IPS-18a (cell line): ENCODE measurements at regions not wholly inside any gene's neighbourhood (a gene's known extent, or its start where the extent isn't known, plus 50 kb on each side); places are given as distances from the start of the nearest gene placed in this dataset.

Experiments used
- H3K27ac ChIP-seq: one replicate; pipeline ENCODE4 v1.5.1; 2013; ENCODE audit warnings: low read length
- H3K27me3 ChIP-seq: one replicate; pipeline ENCODE4 v1.6.1; 2013; ENCODE audit warnings: mild to moderate bottlenecking, low read length; ENCODE audit not compliant: control insufficient read depth, insufficient read depth
- H3K36me3 ChIP-seq: one replicate; pipeline ENCODE4 v1.6.1; 2013; ENCODE audit warnings: low read depth, low read length; ENCODE audit not compliant: control insufficient read depth
- H3K4me1 ChIP-seq: one replicate; pipeline ENCODE4 v1.6.1; 2013; ENCODE audit warnings: low read depth, low read length; ENCODE audit not compliant: control insufficient read depth
- H3K4me3 ChIP-seq: one replicate; pipeline ENCODE4 v1.5.1; 2013; ENCODE audit warnings: low read length
- H3K9ac ChIP-seq: one replicate; pipeline ENCODE4 v1.6.1; 2013; ENCODE audit warnings: mild to moderate bottlenecking, low read length, moderate library complexity
- H3K9me3 ChIP-seq: one replicate; pipeline ENCODE4 v1.6.1; 2013; ENCODE audit warnings: low read depth, low read length; ENCODE audit not compliant: control insufficient read depth

GRCh38 chr3:22565393-22565792 is 637.7 kb upstream of the UBE2E2 start:
- H3K27ac ChIP-seq = no peak overlapping the region
- no peak overlapping the region for H3K9ac ChIP-seq
- no peaks in the 10 kb centered on the region for H3K9me3 ChIP-seq
- H3K4me1 ChIP-seq = no peaks in the 10 kb centered on the region
- H3K36me3 ChIP-seq = no peaks in the 10 kb centered on the region
- H3K27me3 ChIP-seq = no peaks in the 10 kb centered on the region
- H3K4me3 ChIP-seq = no peak overlapping the region

GRCh38 chr3:22568285-22568684 is 634.8 kb upstream of the UBE2E2 start:
- Histone ChIP-seq H3K4me3 (no peak overlapping the region), H3K9me3 (no peaks in the 10 kb centered on the region), H3K27me3 (no peaks in the 10 kb centered on the region), H3K36me3 (no peaks in the 10 kb centered on the region), H3K9ac (no peak overlapping the region), H3K27ac (no peak overlapping the region), H3K4me1 (no peaks in the 10 kb centered on the region)

GRCh38 chr3:22569570-22569969 is 633.6 kb upstream of the UBE2E2 start:
- H3K27ac ChIP-seq = no peak overlapping the region
- H3K27me3 ChIP-seq = no peaks in the 10 kb centered on the region
- no peak overlapping the region for H3K4me3 ChIP-seq
- no peak overlapping the region for H3K9ac ChIP-seq
- no peaks in the 10 kb centered on the region for H3K9me3 ChIP-seq
- no peaks in the 10 kb centered on the region for H3K36me3 ChIP-seq
- no peaks in the 10 kb centered on the region for H3K4me1 ChIP-seq

DNA sequence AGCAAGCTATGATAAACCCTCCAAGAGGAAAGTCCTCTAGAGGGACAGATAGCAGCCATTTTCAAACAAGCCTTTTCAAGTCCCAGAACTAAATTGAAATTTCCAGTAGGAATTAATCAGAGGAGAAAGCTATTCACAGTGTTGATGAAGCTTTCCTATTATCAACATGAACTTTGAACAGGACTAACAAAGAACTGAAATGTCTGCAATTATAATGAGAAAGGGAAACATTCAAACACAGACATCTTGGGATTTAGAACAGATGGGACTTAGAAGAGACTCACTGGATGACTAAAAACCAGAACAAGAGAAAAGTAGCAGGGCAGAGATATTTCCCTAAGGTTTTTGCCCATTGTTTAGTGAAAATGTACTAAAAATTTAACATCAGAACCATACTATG is 622.1 kb upstream of the UBE2E2 start:
- H3K4me3 ChIP-seq = no peak overlapping the region
- no peaks in the 10 kb centered on the region for H3K27me3 ChIP-seq
- H3K9ac ChIP-seq = no peak overlapping the region
- H3K9me3 ChIP-seq = no peaks in the 10 kb centered on the region
- no peaks in the 10 kb centered on the region for H3K36me3 ChIP-seq
- H3K27ac ChIP-seq = no peak overlapping the region
- H3K4me1 ChIP-seq = no peaks in the 10 kb centered on the region

DNA sequence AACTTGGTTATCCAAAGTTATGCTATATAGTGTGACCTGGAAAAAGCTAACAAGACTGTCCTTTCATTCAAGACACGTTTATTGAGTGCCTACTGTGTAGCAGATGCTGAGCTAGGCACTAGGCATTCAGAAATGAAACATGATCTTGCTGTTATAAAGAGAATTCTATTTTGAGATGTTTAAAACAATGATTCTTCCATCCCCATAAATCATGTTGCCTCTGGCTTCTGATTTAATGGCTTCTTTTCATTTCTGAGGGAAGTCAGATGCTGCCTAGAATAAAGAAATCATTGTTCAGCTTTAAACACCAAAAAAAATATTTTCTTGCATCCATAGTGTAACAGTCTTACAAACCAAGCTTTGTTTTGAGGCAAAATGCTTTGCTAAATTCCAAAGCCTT is 620.9 kb upstream of the UBE2E2 start:
- Histone ChIP-seq H3K9me3 (no peaks in the 10 kb centered on the region), H3K4me3 (no peak overlapping the region), H3K9ac (no peak overlapping the region), H3K27me3 (no peaks in the 10 kb centered on the region), H3K36me3 (no peaks in the 10 kb centered on the region), H3K4me1 (no peaks in the 10 kb centered on the region), H3K27ac (no peak overlapping the region)

GRCh38 chr3:22585504-22585903 is 617.6 kb upstream of the UBE2E2 start:
- Histone ChIP-seq H3K9ac (no peak overlapping the region), H3K27me3 (no peaks in the 10 kb centered on the region), H3K4me1 (no peaks in the 10 kb centered on the region), H3K36me3 (no peaks in the 10 kb centered on the region), H3K27ac (no peak overlapping the region), H3K9me3 (no peaks in the 10 kb centered on the region), H3K4me3 (no peak overlapping the region)

DNA sequence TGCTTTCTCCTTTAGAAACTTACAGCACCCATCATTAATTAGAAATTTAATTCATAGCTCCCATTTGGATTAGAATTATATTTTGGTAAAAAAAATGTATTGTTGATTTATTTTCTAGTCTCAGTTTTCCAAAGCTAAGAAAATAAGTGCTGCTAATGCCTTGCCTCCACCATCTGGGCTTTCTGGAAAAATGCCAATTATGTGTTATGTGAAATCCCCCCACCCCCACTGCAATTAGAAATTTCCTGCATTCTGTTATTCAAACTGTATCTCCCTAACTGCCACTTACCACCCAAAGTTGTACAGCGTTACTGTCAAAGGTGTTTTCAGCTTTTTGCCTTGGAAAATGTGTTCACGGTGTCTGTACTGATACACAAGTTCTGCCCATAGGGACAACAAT is 617.2 kb upstream of the UBE2E2 start:
- Histone ChIP-seq H3K4me1 (no peaks in the 10 kb centered on the region), H3K4me3 (no peak overlapping the region), H3K27ac (no peak overlapping the region), H3K9me3 (no peaks in the 10 kb centered on the region), H3K9ac (no peak overlapping the region), H3K36me3 (no peaks in the 10 kb centered on the region), H3K27me3 (no peaks in the 10 kb centered on the region)

DNA sequence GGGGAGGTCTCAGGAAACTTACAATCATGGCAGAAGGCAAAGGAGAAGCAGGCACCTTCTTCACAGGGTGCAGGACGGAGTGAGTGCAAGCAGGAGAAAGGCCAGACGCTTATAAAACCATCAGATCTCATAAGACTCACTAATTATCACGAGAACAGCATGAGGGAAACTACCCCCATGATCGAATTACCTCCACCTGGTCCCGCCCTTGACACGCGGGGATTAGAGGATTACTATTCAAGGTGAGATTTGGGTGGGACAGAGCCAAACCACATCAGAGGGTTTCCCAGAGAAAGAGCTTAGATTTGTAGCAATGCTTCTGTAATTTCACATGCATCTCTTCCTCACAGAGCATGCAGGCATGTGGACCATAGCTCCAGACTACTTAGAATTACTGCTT is 615.7 kb upstream of the UBE2E2 start:
- Histone ChIP-seq H3K36me3 (no peaks in the 10 kb centered on the region), H3K4me3 (no peak overlapping the region), H3K27ac (no peak overlapping the region), H3K9me3 (no peaks in the 10 kb centered on the region), H3K9ac (no peak overlapping the region), H3K4me1 (no peaks in the 10 kb centered on the region), H3K27me3 (no peaks in the 10 kb centered on the region)

DNA sequence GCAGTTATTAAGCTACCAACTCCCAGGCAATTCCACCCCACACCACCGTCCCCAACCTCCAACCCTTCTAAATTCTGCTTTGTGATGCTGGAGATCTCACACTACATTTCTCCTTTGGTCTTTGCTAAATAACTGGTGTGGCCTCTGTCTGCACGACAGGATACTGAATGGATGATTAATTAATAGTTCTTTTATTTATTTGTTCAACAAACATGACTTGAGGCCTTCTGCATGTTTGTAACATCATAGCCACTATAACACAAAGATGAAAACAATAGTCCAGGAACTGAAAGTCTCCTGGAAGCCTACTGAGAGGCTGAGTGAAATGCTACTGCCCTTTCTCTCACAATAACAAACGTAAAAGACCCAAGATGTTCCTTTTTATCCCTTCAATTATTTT is 609.5 kb upstream of the UBE2E2 start:
- Histone ChIP-seq H3K4me3 (no peak overlapping the region), H3K36me3 (no peaks in the 10 kb centered on the region), H3K9me3 (peaks cover 12% of the 10 kb centered on the region), H3K9ac (no peak overlapping the region), H3K27ac (no peak overlapping the region), H3K4me1 (peaks cover 4% of the 10 kb centered on the region), H3K27me3 (no peaks in the 10 kb centered on the region)

DNA sequence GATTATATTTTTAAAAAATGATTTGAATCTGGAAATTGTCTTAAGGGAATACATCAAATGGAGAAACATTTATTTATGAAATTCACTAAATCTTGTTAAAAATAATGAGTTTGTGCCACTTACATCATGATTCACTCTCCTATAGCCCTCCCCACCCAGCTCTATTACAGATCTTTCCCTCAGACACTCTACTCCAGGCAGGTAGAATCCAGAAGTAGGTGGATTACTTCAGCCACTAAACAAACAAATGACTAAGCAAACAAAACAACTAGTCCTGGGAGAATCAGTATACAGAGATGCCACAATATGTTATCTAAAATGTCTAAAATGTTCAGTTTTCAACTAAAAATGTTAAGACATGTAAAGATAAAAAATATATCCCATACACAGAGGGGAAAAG is 608.1 kb upstream of the UBE2E2 start:
- Histone ChIP-seq H3K27me3 (no peaks in the 10 kb centered on the region), H3K27ac (no peak overlapping the region), H3K4me3 (no peak overlapping the region), H3K4me1 (peaks cover 4% of the 10 kb centered on the region), H3K36me3 (no peaks in the 10 kb centered on the region), H3K9me3 (peaks cover 12% of the 10 kb centered on the region), H3K9ac (no peak overlapping the region)

- H3K4me3 ChIP-seq = no peak overlapping the region
- H3K27me3 ChIP-seq = no peaks in the 10 kb centered on the region
- no peaks in the 10 kb centered on the region for H3K36me3 ChIP-seq
- H3K9me3 ChIP-seq = no peaks in the 10 kb centered on the region
- H3K4me1 ChIP-seq = no peaks in the 10 kb centered on the region
- H3K27ac ChIP-seq = no peak overlapping the region
- no peak overlapping the region for H3K9ac ChIP-seq
These were observed 596.7 kb upstream of the UBE2E2 start for GRCh38 chr3:22606461-22606860.

DNA sequence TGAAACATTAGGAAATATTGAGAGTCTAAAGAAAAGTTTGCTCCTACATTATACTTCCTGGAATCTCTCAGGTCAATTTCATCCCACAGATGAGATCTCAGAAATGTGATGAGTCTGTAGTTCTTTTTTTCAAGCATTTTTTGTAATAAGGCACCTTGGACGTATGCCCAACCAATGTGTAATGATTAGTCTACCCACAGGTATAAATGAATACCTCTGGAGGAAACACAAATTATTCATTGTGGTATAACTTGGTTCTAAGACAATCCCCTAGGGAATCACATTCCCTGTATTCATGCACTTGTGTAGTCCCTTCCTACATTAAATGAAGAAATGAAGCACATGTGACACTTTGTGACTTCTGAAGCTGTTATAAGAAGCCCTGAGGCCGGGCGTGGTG is 596.2 kb upstream of the UBE2E2 start:
- no peaks in the 10 kb centered on the region for H3K4me1 ChIP-seq
- no peaks in the 10 kb centered on the region for H3K36me3 ChIP-seq
- no peaks in the 10 kb centered on the region for H3K9me3 ChIP-seq
- no peak overlapping the region for H3K4me3 ChIP-seq
- H3K9ac ChIP-seq = no peak overlapping the region
- no peaks in the 10 kb centered on the region for H3K27me3 ChIP-seq
- no peak overlapping the region for H3K27ac ChIP-seq

- no peaks in the 10 kb centered on the region for H3K9me3 ChIP-seq
- H3K27me3 ChIP-seq = no peaks in the 10 kb centered on the region
- H3K27ac ChIP-seq = no peak overlapping the region
- H3K4me1 ChIP-seq = no peaks in the 10 kb centered on the region
- H3K9ac ChIP-seq = no peak overlapping the region
- H3K36me3 ChIP-seq = no peaks in the 10 kb centered on the region
- no peak overlapping the region for H3K4me3 ChIP-seq
These were observed 595.0 kb upstream of the UBE2E2 start for GRCh38 chr3:22608093-22608492.
